Spleen (tissue), 11 donors: ENCODE measurements at regions not wholly inside any gene's neighbourhood (a gene's known extent, or its start where the extent isn't known, plus 50 kb on each side); places are given as distances from the start of the nearest gene placed in this dataset.

Experiments
- DNase-seq: peaks from one replicate; pipeline ENCODE4 v3.0.0-alpha.2; 2020
- H3K27ac ChIP-seq, 8 donors: fragments of 200-600 bp; sonication (generic) in 7 of 8; 1 replicate in 4 of 8; 2 replicates in 4 of 8; pipeline versions ENCODE4 v1.5.0 to v1.8.0; 2016 to 2021; ENCODE audit warnings: inconsistent platforms in 4 of 8, mild to moderate bottlenecking in 4 of 8, moderate library complexity in 1 of 8
- H3K27me3 ChIP-seq, 7 donors: fragments of 200-600 bp; sonication (generic) in 6 of 7; replicated peaks in 1 of 7; 1 replicate in 4 of 7; 2 replicates in 3 of 7; pipeline versions ENCODE4 v1.5.0 to v1.8.0; 2016 to 2021; ENCODE audit warnings: inconsistent platforms in 3 of 7, mild to moderate bottlenecking in 1 of 7
- H3K36me3 ChIP-seq, 6 donors: fragments of 200-600 bp; sonication (generic) in 5 of 6; 1 replicate in 4 of 6; 2 replicates in 2 of 6; pipeline versions ENCODE4 v1.5.0 to v1.8.0; 2016 to 2021; ENCODE audit warnings: inconsistent platforms in 2 of 6
- H3K4me1 ChIP-seq, 6 donors: fragments of 200-600 bp; sonication (generic) in 5 of 6; 1 replicate in 3 of 6; 2 replicates in 3 of 6; pipeline versions ENCODE4 v1.5.0 to v1.8.0; 2016 to 2021; ENCODE audit warnings: inconsistent platforms in 3 of 6
- H3K4me3 ChIP-seq, 8 donors: fragments of 200-600 bp; sonication (generic) in 7 of 8; 1 replicate in 4 of 8; 2 replicates in 4 of 8; pipeline versions ENCODE4 v1.5.0 to v1.8.0; 2016 to 2021; ENCODE audit warnings: inconsistent platforms in 4 of 8, mild to moderate bottlenecking in 4 of 8, moderate library complexity in 2 of 8
- H3K9me3 ChIP-seq, 8 donors: fragments of 200-600 bp; sonication (generic) in 7 of 8; 1 replicate in 4 of 8; 2 replicates in 4 of 8; pipeline versions ENCODE4 v1.5.0 to v1.8.0; 2016 to 2021; ENCODE audit warnings: inconsistent platforms in 4 of 8
- CTCF ChIP-seq, 11 experiments: fragments of 200-600 bp in 7 of 11; fragments of 450-650 bp in 4 of 11; sonication (generic) in 4 of 11; IDR thresholded peaks in 8 of 11; conservative IDR thresholded peaks in 3 of 11; 1 replicate in 7 of 11; 2 replicates in 4 of 11; pipeline versions ENCODE4 v1.4.0 to v1.8.0; 2016 to 2021; ENCODE audit warnings: antibody characterized with exemption in 11 of 11, inconsistent platforms in 4 of 11, mild to moderate bottlenecking in 1 of 11
- POLR2A ChIP-seq, 3 donors: fragments of 450-650 bp; IDR thresholded peaks; one replicate each; pipeline ENCODE4 v1.5.1; 2017; ENCODE audit warnings: antibody characterized with exemption in 3 of 3, mild to moderate bottlenecking in 1 of 3
- POLR2AphosphoS5 ChIP-seq, 3 donors: sonication (generic); formaldehyde crosslinking; IDR thresholded peaks; one replicate each; pipeline ENCODE4 v1.5.1; 2017; ENCODE audit warnings: antibody characterized with exemption in 3 of 3
- WGBS, 5 donors: extraction: QIAGEN DNeasy Blood & Tissue Kit in 3 of 5; methylation state at CpG; one replicate each; pipeline versions ENCODE4 v1.1.5 to v1.1.7; 2013 to 2018; 5-methylcytosine and 5-hydroxymethylcytosine counted together
- intact Hi-C: fragments of 100-400 bp; cut with DNase I; formaldehyde crosslinking; loops from one replicate; pipeline ENCODE4 v1.15.0; 2023; ENCODE audit warnings: low total_unique reads
- donor health status: healthy with polysubstance abuse.
- donor health status: DM: no; HTN: no; CAD: no; lungs with moderate emphysema.
- donor health status: DM: no; HTN: no; CAD: no.
- donor health status: Bipolar disorder and iron deficiency.
- donor health status: healthy.
- donor health status: DM: no; HTN: no; CAD: no.
- donor health status: DM: yes; HTN: yes; CAD: no.

- WGBS, 5 donors: 70 to 77% (median 73%) methylated on average over 6 of the region's 6 CpGs
- no peak for DNase-seq
- H3K36me3 ChIP-seq: no peaks in the 10 kb centered on the region
- TF ChIP-seq CTCF (IDR thresholded peaks at IDR 0.05 in 8 of 11, conservative IDR thresholded peaks at IDR 0.05 in 3 of 11) (no peak), POLR2A (IDR thresholded peaks at IDR 0.05) (no peak), POLR2AphosphoS5 (IDR thresholded peaks at IDR 0.05) (no peak)
- no peaks in the 10 kb centered on the region for H3K9me3 ChIP-seq
- H3K4me3 ChIP-seq: no peak overlapping the region
- H3K27ac ChIP-seq: no peak overlapping the region
- H3K27me3 ChIP-seq: no peaks in the 10 kb centered on the region
- intact Hi-C loops: no loop called here
- H3K4me1 ChIP-seq: no peaks in the 10 kb centered on the region
Observed at GRCh38 chr1:214792527-214793186, 189.7 kb downstream of the CENPF start.

- no peaks in the 10 kb centered on the region for H3K27me3 ChIP-seq
- H3K36me3 ChIP-seq: no peaks in the 10 kb centered on the region
- DNase-seq: no peak
- H3K4me3 ChIP-seq: no peak overlapping the region
- no peaks in the 10 kb centered on the region for H3K4me1 ChIP-seq
- 65 to 91% (median 81%) methylated on average over 2 of the region's 2 CpGs for WGBS, 5 donors
- TF ChIP-seq POLR2A (IDR thresholded peaks at IDR 0.05): no peak
- TF ChIP-seq CTCF (IDR thresholded peaks at IDR 0.05 in 8 of 11, conservative IDR thresholded peaks at IDR 0.05 in 3 of 11): no peak
- TF ChIP-seq POLR2AphosphoS5 (IDR thresholded peaks at IDR 0.05): no peak
- intact Hi-C loops: no loop called here
- H3K27ac ChIP-seq: no peak overlapping the region
- H3K9me3 ChIP-seq: peaks cover 0 to 6% (median 0%) of the 10 kb centered on the region in 8 donors
Observed at GRCh38 chr1:214793708-214794107, 190.7 kb downstream of the CENPF start.

GRCh38 chr1:214801191-214801590 is 198.2 kb downstream of the CENPF start:
- 79 to 95% (median 85%) methylated on average over 1 of the region's 1 CpG for WGBS, 5 donors
- Histone ChIP-seq H3K36me3 (no peaks in the 10 kb centered on the region), H3K9me3 (peaks cover 0 to 20% (median 3%) of the 10 kb centered on the region in 8 donors), H3K27ac (no peak overlapping the region), H3K4me1 (no peaks in the 10 kb centered on the region), H3K27me3 (no peaks in the 10 kb centered on the region), H3K4me3 (no peak overlapping the region)
- intact Hi-C loops: no loop called here
- DNase-seq: no peak
- TF ChIP-seq CTCF (IDR thresholded peaks at IDR 0.05 in 8 of 11, conservative IDR thresholded peaks at IDR 0.05 in 3 of 11) (no peak), POLR2A (IDR thresholded peaks at IDR 0.05) (no peak), POLR2AphosphoS5 (IDR thresholded peaks at IDR 0.05) (no peak)

- Histone ChIP-seq H3K9me3 (peaks cover 0 to 44% (median 12%) of the 10 kb centered on the region in 8 donors), H3K4me3 (no peak overlapping the region), H3K27ac (no peak overlapping the region), H3K36me3 (no peaks in the 10 kb centered on the region), H3K27me3 (no peaks in the 10 kb centered on the region), H3K4me1 (no peaks in the 10 kb centered on the region)
- no peak for DNase-seq
- TF ChIP-seq CTCF (IDR thresholded peaks at IDR 0.05 in 8 of 11, conservative IDR thresholded peaks at IDR 0.05 in 3 of 11): no peak
- no peak for TF ChIP-seq POLR2AphosphoS5 (IDR thresholded peaks at IDR 0.05)
- TF ChIP-seq POLR2A (IDR thresholded peaks at IDR 0.05): no peak
- intact Hi-C loops: no loop called here
- 58 to 70% (median 61%) methylated on average over 3 of the region's 3 CpGs for WGBS, 5 donors
Observed at GRCh38 chr1:214808845-214809460, 206.0 kb downstream of the CENPF start.
